HEK293 (cell line): ENCODE measurements at regions not wholly inside any gene's neighbourhood (a gene's known extent, or its start where the extent isn't known, plus 50 kb on each side); places are given as distances from the start of the nearest gene placed in this dataset.

Source experiments
- CTCF ChIA-PET: fragments of 350-600 bp; formaldehyde crosslinking; extraction: SDS; loops from one replicate; lab custom pipeline; 2021; ENCODE audit warnings: antibody characterized with exemption; lab: Yijun Ruan, JAX
- POLR2A ChIA-PET: fragments of 300-600 bp; formaldehyde crosslinking; extraction: SDS; loops from one replicate; lab custom pipeline; 2020; ENCODE audit warnings: antibody characterized with exemption, inconsistent platforms; lab: Yijun Ruan, JAX
- H3K27ac ChIP-seq: fragments of 200-500 bp; sonication (Bioruptor generic); 2 replicates; pipeline ENCODE4 v1.5.1; 2014; ENCODE audit warnings: low read depth, low read length, control low read depth, inconsistent platforms; ENCODE audit errors: extremely low read depth
- H3K36me3 ChIP-seq, 2 experiments: fragments of 200-500 bp in 1 of 2; sonication (Bioruptor generic) in 1 of 2; 1 replicate in 1 of 2; 2 replicates in 1 of 2; pipeline ENCODE4 v1.5.1; 2014 to 2017; ENCODE audit warnings: inconsistent platforms in 2 of 2, low read length in 2 of 2; ENCODE audit not compliant: control insufficient read depth in 2 of 2, insufficient read depth in 1 of 2
- H3K4me1 ChIP-seq: fragments of 200-500 bp; sonication (Bioruptor generic); 2 replicates; pipeline ENCODE4 v1.5.1; 2014; ENCODE audit warnings: mild to moderate bottlenecking, low read length, inconsistent platforms; ENCODE audit not compliant: control insufficient read depth, insufficient read depth
- H3K4me3 ChIP-seq: 2 replicates; pipeline ENCODE4 v1.5.1; 2011; ENCODE audit warnings: low read depth, mild to moderate bottlenecking, control low read depth, low read length, moderate library complexity
- H3K9me3 ChIP-seq: fragments of 200-500 bp; sonication (Bioruptor generic); 2 replicates; pipeline ENCODE4 v1.5.1; 2014; ENCODE audit warnings: low read depth, low read length, inconsistent platforms; ENCODE audit not compliant: control insufficient read depth, insufficient read depth
- ELK4 ChIP-seq: IDR thresholded peaks from 2 replicates; pipeline ENCODE4 v1.6.1; 2011; ENCODE audit warnings: mild to moderate bottlenecking, low read depth, low read length, borderline replicate concordance
- GLIS2 ChIP-seq: fragments of 450-650 bp; formaldehyde crosslinking; IDR thresholded peaks from 2 replicates; pipeline ENCODE4 v1.5.1; 2016; ENCODE audit warnings: missing biosample characterization, missing genetic modification characterization
- KLF7 ChIP-seq: fragments of 450-650 bp; formaldehyde crosslinking; IDR thresholded peaks from 2 replicates; pipeline ENCODE4 v1.5.1; 2016; ENCODE audit warnings: missing biosample characterization, missing genetic modification characterization, borderline replicate concordance
- KLF9 ChIP-seq: fragments of 450-650 bp; formaldehyde crosslinking; IDR thresholded peaks from 2 replicates; pipeline ENCODE4 v1.5.1; 2016; ENCODE audit warnings: missing biosample characterization, missing genetic modification characterization, low read depth
- PATZ1 ChIP-seq: fragments of 450-650 bp; formaldehyde crosslinking; IDR thresholded peaks from 2 replicates; pipeline ENCODE4 v1.5.1; 2016; ENCODE audit warnings: missing biosample characterization, missing genetic modification characterization
- REPIN1 ChIP-seq: fragments of 450-650 bp; formaldehyde crosslinking; IDR thresholded peaks from 2 replicates; pipeline ENCODE4 v1.5.1; 2017; ENCODE audit warnings: missing biosample characterization, missing genetic modification characterization, low read depth
- SCRT1 ChIP-seq: fragments of 450-650 bp; formaldehyde crosslinking; IDR thresholded peaks from 2 replicates; pipeline ENCODE4 v1.5.1; 2016; ENCODE audit warnings: missing biosample characterization, missing genetic modification characterization, borderline replicate concordance
- SETDB1 ChIP-seq: IDR thresholded peaks from one replicate; pipeline ENCODE4 v1.6.1; 2017; ENCODE audit warnings: mild to moderate bottlenecking, low read length, moderate library complexity, mixed read lengths; ENCODE audit not compliant: insufficient read length
- ZBTB6 ChIP-seq: fragments of 450-650 bp; formaldehyde crosslinking; IDR thresholded peaks from 2 replicates; pipeline ENCODE4 v1.5.1; 2017; ENCODE audit warnings: missing biosample characterization, missing genetic modification characterization
- ZNF114 ChIP-seq: fragments of 450-650 bp; formaldehyde crosslinking; IDR thresholded peaks from 2 replicates; pipeline ENCODE4 v1.5.0; 2017; ENCODE audit warnings: missing biosample characterization, missing genetic modification characterization
- ZNF169 ChIP-seq: fragments of 450-650 bp; formaldehyde crosslinking; IDR thresholded peaks from 2 replicates; pipeline ENCODE4 v1.5.1; 2016; ENCODE audit warnings: missing biosample characterization, missing genetic modification characterization
- ZNF184 ChIP-seq: fragments of 450-650 bp; IDR thresholded peaks from 2 replicates; pipeline ENCODE4 v1.5.1; 2018; ENCODE audit warnings: missing biosample characterization, mild to moderate bottlenecking, missing genetic modification characterization
- ZNF23 ChIP-seq: fragments of 450-650 bp; formaldehyde crosslinking; IDR thresholded peaks from 2 replicates; pipeline ENCODE4 v1.5.1; 2016; ENCODE audit warnings: missing biosample characterization, missing genetic modification characterization, borderline replicate concordance
- ZNF292 ChIP-seq: fragments of 450-650 bp; formaldehyde crosslinking; IDR thresholded peaks from 2 replicates; pipeline ENCODE4 v1.5.1; 2016; ENCODE audit warnings: low read depth, missing biosample characterization, missing genetic modification characterization, borderline replicate concordance
- ZNF354C ChIP-seq: fragments of 450-650 bp; formaldehyde crosslinking; IDR thresholded peaks from 2 replicates; pipeline ENCODE4 v1.5.1; 2016; ENCODE audit warnings: missing biosample characterization, missing genetic modification characterization, low read depth, borderline replicate concordance
- ZNF513 ChIP-seq: fragments of 450-650 bp; IDR thresholded peaks from 2 replicates; pipeline ENCODE4 v1.5.1; 2018; ENCODE audit warnings: missing biosample characterization, missing genetic modification characterization
- ZNF518A ChIP-seq: fragments of 450-650 bp; formaldehyde crosslinking; conservative IDR thresholded peaks from 2 replicates; pipeline ENCODE4 v1.5.1; 2016; ENCODE audit warnings: low read depth, missing biosample characterization, missing genetic modification characterization
- ZNF768 ChIP-seq: fragments of 450-650 bp; formaldehyde crosslinking; IDR thresholded peaks from 2 replicates; pipeline ENCODE4 v1.5.1; 2018; ENCODE audit warnings: missing biosample characterization, mild to moderate bottlenecking, missing genetic modification characterization
- ZNF792 ChIP-seq: fragments of 450-650 bp; formaldehyde crosslinking; IDR thresholded peaks from 2 replicates; pipeline ENCODE4 v1.5.1; 2016; ENCODE audit warnings: missing biosample characterization, missing genetic modification characterization

- TF ChIP-seq ZNF768 (tag by site-specific recombination) = no peak
- TF ChIP-seq ZBTB6 (tag by site-specific recombination) = no peak
- no peak for TF ChIP-seq ZNF354C (tag by site-specific recombination)
- TF ChIP-seq ZNF114 (tag by site-specific recombination) = no peak
- TF ChIP-seq KLF7 (tag by site-specific recombination) = no peak
- no peak for TF ChIP-seq KLF9 (tag by site-specific recombination)
- TF ChIP-seq ZNF169 = no peak
- no peak for TF ChIP-seq ZNF292 (tag by site-specific recombination)
- TF ChIP-seq REPIN1 (tag by site-specific recombination) = no peak
Observed at GRCh38 chr1:8111560-8111959, 85.5 kb upstream of the ERRFI1 start (continued).

GRCh38 chr1:8109216-8109615 is 83.1 kb upstream of the ERRFI1 start:
- Histone ChIP-seq H3K36me3 (no peaks in the 10 kb centered on the region), H3K27ac (no peak overlapping the region), H3K4me3 (no peak overlapping the region)
- no peak for TF ChIP-seq SCRT1 (tag by site-specific recombination)
- no peak for TF ChIP-seq ZNF184 (tag by site-specific recombination)
- TF ChIP-seq GLIS2 = no peak
- no peak for TF ChIP-seq ELK4
- TF ChIP-seq ZNF792 (tag by site-specific recombination) = no peak
- no peak for TF ChIP-seq PATZ1 (tag by site-specific recombination)
- TF ChIP-seq ZNF513 (tag by site-specific recombination) = no peak
- no peak for TF ChIP-seq SETDB1
- TF ChIP-seq ZNF23 (tag by site-specific recombination) = no peak
- TF ChIP-seq ZNF518A (tag by site-specific recombination) = no peak
- TF ChIP-seq, all 188 proteins: peak for 0
- ChIA-PET POLR2A (interaction anchor here (0.9 kb wide), 1 partner anchor 84 kb away, joined by 3 read pairs; no protein-coding TSS in a partner anchor), CTCF (no interaction called here)
- no peaks in the 10 kb centered on the region for H3K9me3 ChIP-seq
- no peaks in the 10 kb centered on the region for H3K4me1 ChIP-seq
